IPS-18a (cell line): ENCODE measurements at regions not wholly inside any gene's neighbourhood (a gene's known extent, or its start where the extent isn't known, plus 50 kb on each side); places are given as distances from the start of the nearest gene placed in this dataset.

ENCODE experiments used
- H3K27ac ChIP-seq: one replicate; pipeline ENCODE4 v1.5.1; 2013; ENCODE audit warnings: low read length
- H3K27me3 ChIP-seq: one replicate; pipeline ENCODE4 v1.6.1; 2013; ENCODE audit warnings: mild to moderate bottlenecking, low read length; ENCODE audit not compliant: control insufficient read depth, insufficient read depth
- H3K36me3 ChIP-seq: one replicate; pipeline ENCODE4 v1.6.1; 2013; ENCODE audit warnings: low read depth, low read length; ENCODE audit not compliant: control insufficient read depth
- H3K4me1 ChIP-seq: one replicate; pipeline ENCODE4 v1.6.1; 2013; ENCODE audit warnings: low read depth, low read length; ENCODE audit not compliant: control insufficient read depth
- H3K4me3 ChIP-seq: one replicate; pipeline ENCODE4 v1.5.1; 2013; ENCODE audit warnings: low read length
- H3K9ac ChIP-seq: one replicate; pipeline ENCODE4 v1.6.1; 2013; ENCODE audit warnings: mild to moderate bottlenecking, low read length, moderate library complexity
- H3K9me3 ChIP-seq: one replicate; pipeline ENCODE4 v1.6.1; 2013; ENCODE audit warnings: low read depth, low read length; ENCODE audit not compliant: control insufficient read depth

- no peak overlapping the region for H3K27ac ChIP-seq
- H3K9me3 ChIP-seq = no peaks in the 10 kb centered on the region
- H3K4me1 ChIP-seq = peaks cover 14% of the 10 kb centered on the region
- H3K36me3 ChIP-seq = no peaks in the 10 kb centered on the region
- no peaks in the 10 kb centered on the region for H3K27me3 ChIP-seq
- H3K4me3 ChIP-seq = no peak overlapping the region
- H3K9ac ChIP-seq = no peak overlapping the region
These were observed 851.7 kb upstream of the MAP3K7 start for GRCh38 chr6:91438570-91438969.

GRCh38 chr6:91437315-91437729, 850.5 kb upstream of the MAP3K7 start:
- no peak overlapping the region for H3K4me3 ChIP-seq
- no peak overlapping the region for H3K9ac ChIP-seq
- H3K36me3 ChIP-seq = no peaks in the 10 kb centered on the region
- H3K27ac ChIP-seq = no peak overlapping the region
- no peaks in the 10 kb centered on the region for H3K9me3 ChIP-seq
- peaks cover 14% of the 10 kb centered on the region for H3K4me1 ChIP-seq
- H3K27me3 ChIP-seq = no peaks in the 10 kb centered on the region

- H3K9me3 ChIP-seq = no peaks in the 10 kb centered on the region
- H3K36me3 ChIP-seq = no peaks in the 10 kb centered on the region
- H3K4me1 ChIP-seq = peaks cover 14% of the 10 kb centered on the region
- no peaks in the 10 kb centered on the region for H3K27me3 ChIP-seq
- no peak overlapping the region for H3K4me3 ChIP-seq
- no peak overlapping the region for H3K9ac ChIP-seq
- no peak overlapping the region for H3K27ac ChIP-seq
These were observed 849.6 kb upstream of the MAP3K7 start for GRCh38 chr6:91436448-91436847.

GRCh38 chr6:91435630-91436029, 848.8 kb upstream of the MAP3K7 start:
- H3K27me3 ChIP-seq = no peaks in the 10 kb centered on the region
- H3K4me3 ChIP-seq = no peak overlapping the region
- peaks cover 14% of the 10 kb centered on the region for H3K4me1 ChIP-seq
- H3K9me3 ChIP-seq = no peaks in the 10 kb centered on the region
- no peak overlapping the region for H3K9ac ChIP-seq
- H3K36me3 ChIP-seq = no peaks in the 10 kb centered on the region
- no peak overlapping the region for H3K27ac ChIP-seq

GRCh38 chr6:91434576-91434975, 847.7 kb upstream of the MAP3K7 start:
- H3K4me1 ChIP-seq = peaks cover 14% of the 10 kb centered on the region
- no peak overlapping the region for H3K27ac ChIP-seq
- no peak overlapping the region for H3K4me3 ChIP-seq
- no peaks in the 10 kb centered on the region for H3K27me3 ChIP-seq
- H3K36me3 ChIP-seq = no peaks in the 10 kb centered on the region
- no peaks in the 10 kb centered on the region for H3K9me3 ChIP-seq
- H3K9ac ChIP-seq = no peak overlapping the region

GRCh38 chr6:91433660-91434534, 847.0 kb upstream of the MAP3K7 start:
- H3K36me3 ChIP-seq = no peaks in the 10 kb centered on the region
- no peak overlapping the region for H3K4me3 ChIP-seq
- H3K27ac ChIP-seq = no peak overlapping the region
- H3K4me1 ChIP-seq = peaks cover 14% of the 10 kb centered on the region
- no peaks in the 10 kb centered on the region for H3K27me3 ChIP-seq
- no peaks in the 10 kb centered on the region for H3K9me3 ChIP-seq
- no peak overlapping the region for H3K9ac ChIP-seq

GRCh38 chr6:91428953-91429560, 842.2 kb upstream of the MAP3K7 start:
- H3K4me1 ChIP-seq = no peaks in the 10 kb centered on the region
- no peaks in the 10 kb centered on the region for H3K9me3 ChIP-seq
- H3K36me3 ChIP-seq = no peaks in the 10 kb centered on the region
- H3K4me3 ChIP-seq = no peak overlapping the region
- H3K27me3 ChIP-seq = no peaks in the 10 kb centered on the region
- no peak overlapping the region for H3K9ac ChIP-seq
- H3K27ac ChIP-seq = no peak overlapping the region

GRCh38 chr6:91428296-91428695, 841.4 kb upstream of the MAP3K7 start:
- Histone ChIP-seq H3K36me3 (no peaks in the 10 kb centered on the region), H3K9me3 (no peaks in the 10 kb centered on the region), H3K4me3 (no peak overlapping the region), H3K9ac (no peak overlapping the region), H3K27me3 (no peaks in the 10 kb centered on the region), H3K27ac (no peak overlapping the region), H3K4me1 (no peaks in the 10 kb centered on the region)

- H3K4me1 ChIP-seq = peaks cover 7% of the 10 kb centered on the region
- H3K27me3 ChIP-seq = no peaks in the 10 kb centered on the region
- H3K9ac ChIP-seq = no peak overlapping the region
- no peak overlapping the region for H3K4me3 ChIP-seq
- H3K27ac ChIP-seq = no peak overlapping the region
- H3K9me3 ChIP-seq = peaks cover 10% of the 10 kb centered on the region
- no peaks in the 10 kb centered on the region for H3K36me3 ChIP-seq
These were observed 833.4 kb upstream of the MAP3K7 start for GRCh38 chr6:91420243-91420642.

- Histone ChIP-seq H3K36me3 (no peaks in the 10 kb centered on the region), H3K4me1 (peaks cover 7% of the 10 kb centered on the region), H3K4me3 (no peak overlapping the region), H3K27ac (no peak overlapping the region), H3K9me3 (peaks cover 15% of the 10 kb centered on the region), H3K9ac (no peak overlapping the region), H3K27me3 (no peaks in the 10 kb centered on the region)
These were observed 828.2 kb upstream of the MAP3K7 start for GRCh38 chr6:91415031-91415605.

GRCh38 chr6:91412532-91412931, 825.7 kb upstream of the MAP3K7 start:
- Histone ChIP-seq H3K36me3 (no peaks in the 10 kb centered on the region), H3K4me3 (no peak overlapping the region), H3K27me3 (no peaks in the 10 kb centered on the region), H3K9me3 (peaks cover 5% of the 10 kb centered on the region), H3K4me1 (peaks cover 7% of the 10 kb centered on the region), H3K9ac (no peak overlapping the region), H3K27ac (no peak overlapping the region)
